GM18951 (cell line): ENCODE measurements at regions not wholly inside any gene's neighbourhood (a gene's known extent, or its start where the extent isn't known, plus 50 kb on each side); places are given as distances from the start of the nearest gene placed in this dataset.

Experiments used
- POLR2A ChIP-seq: IDR thresholded peaks from 4 replicates; pipeline ENCODE4 v1.6.1; 2011; ENCODE audit warnings: mild to moderate bottlenecking; ENCODE audit not compliant: insufficient read length, insufficient read depth; ENCODE audit errors: extremely low read depth
- in situ Hi-C: fragments of 300-500 bp; cut with MboI; formaldehyde crosslinking; loops from one replicate; pipeline ENCODE4 v1.12.0; 2022; ENCODE audit warnings: low sequenced_read_pairs, mixed read lengths, inconsistent platforms; ENCODE audit not compliant: unreplicated experiment

GRCh38 chr6:165967810-165968407, 199.7 kb downstream of the TBXT start:
- in situ Hi-C loops: no loop called here
- no peak for TF ChIP-seq POLR2A

GRCh38 chr6:165963750-165964149, 203.9 kb downstream of the TBXT start:
- TF ChIP-seq POLR2A: no peak
- in situ Hi-C loops: no loop called here

- no peak for TF ChIP-seq POLR2A
- in situ Hi-C loops: no loop called here
Observed at GRCh38 chr6:165962366-165962765, 205.3 kb downstream of the TBXT start.

GRCh38 chr6:165961233-165961632, 206.4 kb downstream of the TBXT start:
- no peak for TF ChIP-seq POLR2A
- in situ Hi-C loops: no loop called here

- no peak for TF ChIP-seq POLR2A
- in situ Hi-C loops: no loop called here
Observed at GRCh38 chr6:165960695-165961094, 207.0 kb downstream of the TBXT start.

GRCh38 chr6:165959627-165960026, 208.0 kb downstream of the TBXT start:
- no peak for TF ChIP-seq POLR2A
- in situ Hi-C loops: no loop called here

GRCh38 chr6:165956874-165957273, 210.8 kb downstream of the TBXT start:
- no peak for TF ChIP-seq POLR2A
- in situ Hi-C loops: no loop called here

GRCh38 chr6:165952514-165952913, 215.1 kb downstream of the TBXT start:
- in situ Hi-C loops: no loop called here
- TF ChIP-seq POLR2A: no peak

GRCh38 chr6:165950316-165950715, 217.3 kb downstream of the TBXT start:
- no peak for TF ChIP-seq POLR2A
- in situ Hi-C loops: no loop called here

GRCh38 chr6:165949324-165949723, 218.3 kb downstream of the TBXT start:
- no peak for TF ChIP-seq POLR2A
- in situ Hi-C loops: no loop called here

GRCh38 chr6:165944002-165944466, 223.6 kb downstream of the TBXT start:
- no peak for TF ChIP-seq POLR2A
- in situ Hi-C loops: no loop called here

GRCh38 chr6:165941786-165942185, 225.9 kb downstream of the TBXT start:
- no peak for TF ChIP-seq POLR2A
- in situ Hi-C loops: no loop called here

GRCh38 chr6:165941249-165941775, 226.3 kb downstream of the TBXT start:
- in situ Hi-C loops: no loop called here
- TF ChIP-seq POLR2A: no peak

GRCh38 chr6:165940366-165940765, 227.3 kb downstream of the TBXT start:
- in situ Hi-C loops: no loop called here
- TF ChIP-seq POLR2A: no peak

- TF ChIP-seq POLR2A: no peak
- in situ Hi-C loops: no loop called here
Observed at GRCh38 chr6:165939601-165940290, 227.9 kb downstream of the TBXT start.

- TF ChIP-seq POLR2A: no peak
- in situ Hi-C loops: no loop called here
Observed at GRCh38 chr6:165939047-165939446, 228.6 kb downstream of the TBXT start.
